HL-60 (cell line): ENCODE measurements at regions not wholly inside any gene's neighbourhood (a gene's known extent, or its start where the extent isn't known, plus 50 kb on each side); places are given as distances from the start of the nearest gene placed in this dataset.
"Not testable (repeated sequence)": the region's sequence is repeated elsewhere in the genome, so short reads cannot be mapped to it uniquely, and the experiment has no call there.

ENCODE experiments used
- DNase-seq, 2 experiments: peaks; one replicate each; pipeline ENCODE4 v3.0.0-alpha.2; 2010 to 2020; ENCODE audit warnings: low read depth in 1 of 2, low spot score in 1 of 2
- H3K27ac ChIP-seq: fragments of 250-450 bp; sonication (Bioruptor Pico); replicated peaks from 2 replicates; pipeline ENCODE4 v1.5.1; 2020; ENCODE audit warnings: mild to moderate bottlenecking, moderate library complexity
- H3K27me3 ChIP-seq: fragments of 250-450 bp; sonication (Bioruptor Pico); 2 replicates; pipeline ENCODE4 v1.5.1; 2021; ENCODE audit warnings: mild to moderate bottlenecking, moderate library complexity; ENCODE audit not compliant: insufficient read depth, poor library complexity, severe bottlenecking
- H3K4me3 ChIP-seq: replicated peaks from 2 replicates; pipeline ENCODE4 v1.5.1; 2011; ENCODE audit warnings: mild to moderate bottlenecking, control low read depth, low read length; ENCODE audit not compliant: insufficient read depth
- GABPA ChIP-seq: IDR thresholded peaks from 2 replicates; pipeline ENCODE4 v1.6.1; 2012; ENCODE audit warnings: low read depth
- POLR2AphosphoS5 ChIP-seq: IDR thresholded peaks from 2 replicates; pipeline ENCODE4 v1.6.1; 2012; ENCODE audit warnings: low read depth
- SPI1 ChIP-seq: IDR thresholded peaks from 2 replicates; pipeline ENCODE4 v1.6.1; 2012; ENCODE audit warnings: low read depth, mild to moderate bottlenecking, borderline replicate concordance
- TF ChIP-seq, protein P1 (sequence below): IDR thresholded peaks from one replicate; pipeline ENCODE4 v1.5.1; 2011; ENCODE audit warnings: low read length, control low read depth, inconsistent platforms; ENCODE audit not compliant: insufficient read depth
- TF ChIP-seq, protein P2 (sequence below): IDR thresholded peaks from 2 replicates; pipeline ENCODE4 v1.6.1; 2012; ENCODE audit warnings: low read depth; ENCODE audit not compliant: insufficient replicate concordance

DNA sequence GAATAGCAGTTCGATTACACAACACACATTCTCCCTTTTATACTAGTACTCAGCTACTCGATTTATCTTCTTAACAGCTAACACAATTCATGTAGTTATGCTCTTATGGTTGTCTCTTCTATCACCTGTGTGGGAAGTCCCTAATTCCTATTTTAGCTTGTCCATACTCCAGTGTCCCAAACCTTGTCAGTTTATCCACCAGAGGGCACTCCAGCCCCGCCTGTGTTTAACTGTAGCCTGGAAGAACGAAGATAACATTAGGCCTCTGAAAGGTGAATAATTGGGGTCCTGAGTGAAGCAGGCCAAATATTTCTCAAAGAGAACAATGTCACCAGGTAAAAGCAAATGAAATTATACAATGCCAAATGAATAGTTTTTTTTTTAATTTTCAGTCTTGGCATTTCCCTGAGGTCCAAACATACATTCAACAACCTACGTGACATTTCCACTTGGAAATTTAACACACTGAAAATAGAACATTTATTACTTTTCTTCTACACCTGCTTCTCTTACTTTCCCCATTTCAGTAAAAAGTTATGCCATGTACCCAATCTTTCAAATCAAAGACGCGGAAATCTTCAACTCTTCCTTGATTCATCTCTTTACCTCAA is 560.7 kb downstream of the HTR1A start:
- Histone ChIP-seq H3K27ac (no peak overlapping the region), H3K4me3 (no peak overlapping the region), H3K27me3 (no peaks in the 10 kb centered on the region)
- DNase-seq = peak in 1 of 2 experiments; percentile 7
- TF ChIP-seq SPI1 = no peak
- TF ChIP-seq, protein P1, sequence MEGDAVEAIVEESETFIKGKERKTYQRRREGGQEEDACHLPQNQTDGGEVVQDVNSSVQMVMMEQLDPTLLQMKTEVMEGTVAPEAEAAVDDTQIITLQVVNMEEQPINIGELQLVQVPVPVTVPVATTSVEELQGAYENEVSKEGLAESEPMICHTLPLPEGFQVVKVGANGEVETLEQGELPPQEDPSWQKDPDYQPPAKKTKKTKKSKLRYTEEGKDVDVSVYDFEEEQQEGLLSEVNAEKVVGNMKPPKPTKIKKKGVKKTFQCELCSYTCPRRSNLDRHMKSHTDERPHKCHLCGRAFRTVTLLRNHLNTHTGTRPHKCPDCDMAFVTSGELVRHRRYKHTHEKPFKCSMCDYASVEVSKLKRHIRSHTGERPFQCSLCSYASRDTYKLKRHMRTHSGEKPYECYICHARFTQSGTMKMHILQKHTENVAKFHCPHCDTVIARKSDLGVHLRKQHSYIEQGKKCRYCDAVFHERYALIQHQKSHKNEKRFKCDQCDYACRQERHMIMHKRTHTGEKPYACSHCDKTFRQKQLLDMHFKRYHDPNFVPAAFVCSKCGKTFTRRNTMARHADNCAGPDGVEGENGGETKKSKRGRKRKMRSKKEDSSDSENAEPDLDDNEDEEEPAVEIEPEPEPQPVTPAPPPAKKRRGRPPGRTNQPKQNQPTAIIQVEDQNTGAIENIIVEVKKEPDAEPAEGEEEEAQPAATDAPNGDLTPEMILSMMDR = peak; percentile 28

DNA sequence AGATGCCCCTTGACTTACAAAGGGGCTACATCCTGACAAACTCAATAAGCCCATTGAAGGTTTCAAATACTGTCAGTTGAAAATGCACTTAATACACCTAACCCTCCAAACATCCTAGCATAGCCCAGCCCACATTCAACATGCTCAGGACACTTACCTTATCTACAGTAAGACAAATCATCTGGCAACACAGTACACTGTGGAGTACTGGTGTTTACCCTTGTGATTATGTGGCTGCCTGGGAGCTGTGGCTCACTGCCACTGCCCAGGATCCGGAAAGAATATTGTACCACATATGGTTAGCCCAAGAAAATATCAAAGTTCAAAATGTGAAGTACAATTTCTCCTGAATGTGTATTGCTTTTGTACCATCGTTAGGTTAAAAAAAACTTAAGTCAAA is 562.2 kb downstream of the HTR1A start:
- H3K27me3 ChIP-seq = no peaks in the 10 kb centered on the region
- TF ChIP-seq SPI1 (no peak), GABPA (no peak), POLR2AphosphoS5 (no peak)
- TF ChIP-seq, protein P1 = no peak
- TF ChIP-seq, protein P2, sequence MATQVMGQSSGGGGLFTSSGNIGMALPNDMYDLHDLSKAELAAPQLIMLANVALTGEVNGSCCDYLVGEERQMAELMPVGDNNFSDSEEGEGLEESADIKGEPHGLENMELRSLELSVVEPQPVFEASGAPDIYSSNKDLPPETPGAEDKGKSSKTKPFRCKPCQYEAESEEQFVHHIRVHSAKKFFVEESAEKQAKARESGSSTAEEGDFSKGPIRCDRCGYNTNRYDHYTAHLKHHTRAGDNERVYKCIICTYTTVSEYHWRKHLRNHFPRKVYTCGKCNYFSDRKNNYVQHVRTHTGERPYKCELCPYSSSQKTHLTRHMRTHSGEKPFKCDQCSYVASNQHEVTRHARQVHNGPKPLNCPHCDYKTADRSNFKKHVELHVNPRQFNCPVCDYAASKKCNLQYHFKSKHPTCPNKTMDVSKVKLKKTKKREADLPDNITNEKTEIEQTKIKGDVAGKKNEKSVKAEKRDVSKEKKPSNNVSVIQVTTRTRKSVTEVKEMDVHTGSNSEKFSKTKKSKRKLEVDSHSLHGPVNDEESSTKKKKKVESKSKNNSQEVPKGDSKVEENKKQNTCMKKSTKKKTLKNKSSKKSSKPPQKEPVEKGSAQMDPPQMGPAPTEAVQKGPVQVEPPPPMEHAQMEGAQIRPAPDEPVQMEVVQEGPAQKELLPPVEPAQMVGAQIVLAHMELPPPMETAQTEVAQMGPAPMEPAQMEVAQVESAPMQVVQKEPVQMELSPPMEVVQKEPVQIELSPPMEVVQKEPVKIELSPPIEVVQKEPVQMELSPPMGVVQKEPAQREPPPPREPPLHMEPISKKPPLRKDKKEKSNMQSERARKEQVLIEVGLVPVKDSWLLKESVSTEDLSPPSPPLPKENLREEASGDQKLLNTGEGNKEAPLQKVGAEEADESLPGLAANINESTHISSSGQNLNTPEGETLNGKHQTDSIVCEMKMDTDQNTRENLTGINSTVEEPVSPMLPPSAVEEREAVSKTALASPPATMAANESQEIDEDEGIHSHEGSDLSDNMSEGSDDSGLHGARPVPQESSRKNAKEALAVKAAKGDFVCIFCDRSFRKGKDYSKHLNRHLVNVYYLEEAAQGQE = no peak
- H3K4me3 ChIP-seq = no peak overlapping the region
- DNase-seq = no peak
- no peak overlapping the region for H3K27ac ChIP-seq

DNA sequence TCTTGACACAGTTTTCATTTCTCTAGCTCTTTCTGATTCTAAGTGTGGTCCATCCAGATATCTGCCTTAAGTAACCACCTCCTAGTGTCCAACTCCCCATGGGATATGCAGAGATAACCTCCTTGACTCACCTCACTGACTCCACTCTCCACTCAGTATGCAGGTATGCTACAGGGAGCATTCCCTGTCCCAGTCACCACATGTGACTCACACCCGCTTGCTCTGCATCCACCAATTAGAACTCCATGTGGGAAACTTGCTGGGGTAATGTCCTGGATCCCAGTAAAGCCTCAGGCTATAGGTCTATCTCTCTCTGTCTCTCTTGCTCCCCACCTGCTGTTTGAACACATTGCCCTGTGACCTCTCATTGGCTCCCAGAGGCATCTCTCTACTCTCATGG is 563.9 kb downstream of the HTR1A start:
- H3K27me3 ChIP-seq = no peaks in the 10 kb centered on the region
- TF ChIP-seq SPI1 = no peak
- TF ChIP-seq, protein P1 = no peak
- TF ChIP-seq, protein P2 = no peak
- TF ChIP-seq GABPA = no peak
- no peak for TF ChIP-seq POLR2AphosphoS5
- no peak overlapping the region for H3K4me3 ChIP-seq
- no peak for DNase-seq
- H3K27ac ChIP-seq = no peak overlapping the region

DNA sequence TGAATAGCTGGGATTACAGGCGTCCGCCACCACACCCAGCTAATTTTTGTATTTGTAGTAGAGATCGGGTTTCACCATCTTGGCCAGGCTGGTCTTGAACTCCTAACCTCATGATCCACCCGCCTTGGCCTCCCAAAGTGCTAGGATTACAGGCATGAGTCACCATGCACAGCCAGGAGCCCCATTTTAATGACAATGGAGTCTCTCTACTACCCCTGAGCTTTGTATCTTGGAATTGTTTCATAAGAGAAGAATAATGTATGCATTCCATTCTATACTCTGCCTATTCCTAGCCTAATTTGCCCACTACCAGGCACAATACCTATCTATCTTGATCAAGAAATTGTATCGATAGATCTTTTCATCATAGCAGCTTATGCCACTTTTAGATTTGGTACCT is 574.1 kb downstream of the HTR1A start:
- not testable (repeated sequence) for H3K4me3 ChIP-seq, H3K27me3 ChIP-seq, H3K27ac ChIP-seq, DNase-seq
